ENCODE measurements at regions not wholly inside any gene's neighbourhood (a gene's known extent, or its start where the extent isn't known, plus 50 kb on each side); places are given as distances from the start of the nearest gene placed in this dataset.

DNA sequence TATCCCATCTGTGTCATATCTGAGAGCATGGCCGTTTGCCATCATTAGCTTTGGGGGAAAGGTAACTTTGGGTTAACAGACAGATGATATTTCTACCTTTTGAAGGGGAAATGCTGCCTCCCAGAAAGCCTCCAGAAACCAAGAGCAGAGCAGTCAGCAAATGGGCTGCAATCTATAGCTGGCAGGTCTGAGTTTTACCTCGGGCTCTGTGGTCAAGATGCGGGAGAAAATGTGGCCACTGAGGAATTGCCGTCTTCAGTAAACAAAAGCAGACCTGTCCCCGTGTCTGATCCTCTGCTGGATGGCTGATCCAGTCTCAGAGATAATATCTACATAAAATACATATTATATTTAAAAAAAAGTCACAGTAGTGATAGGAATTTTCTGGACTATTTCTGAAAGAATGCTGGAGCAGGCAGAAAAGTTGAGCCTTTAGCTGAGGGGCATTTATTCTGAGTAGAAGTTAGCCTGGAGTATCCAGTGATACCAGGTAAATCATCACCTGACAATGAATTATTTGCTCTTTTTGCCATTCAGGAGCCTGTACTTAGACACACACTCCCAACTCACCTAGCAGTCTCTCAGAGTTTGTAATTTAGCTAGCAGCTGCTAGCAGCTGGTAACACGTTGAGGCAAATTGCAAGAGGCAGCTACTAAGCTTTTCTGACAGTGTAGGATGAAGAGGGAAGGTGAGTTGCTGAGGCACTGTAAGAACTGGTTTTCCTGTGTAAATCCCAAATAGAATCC is 285.3 kb upstream of the RARB start:
- no peaks in the 10 kb centered on the region for H3K36me3 ChIP-seq
- no peaks in the 10 kb centered on the region for H3K4me1 ChIP-seq
- no peak for DNase-seq
- TF ChIP-seq, protein P1, sequence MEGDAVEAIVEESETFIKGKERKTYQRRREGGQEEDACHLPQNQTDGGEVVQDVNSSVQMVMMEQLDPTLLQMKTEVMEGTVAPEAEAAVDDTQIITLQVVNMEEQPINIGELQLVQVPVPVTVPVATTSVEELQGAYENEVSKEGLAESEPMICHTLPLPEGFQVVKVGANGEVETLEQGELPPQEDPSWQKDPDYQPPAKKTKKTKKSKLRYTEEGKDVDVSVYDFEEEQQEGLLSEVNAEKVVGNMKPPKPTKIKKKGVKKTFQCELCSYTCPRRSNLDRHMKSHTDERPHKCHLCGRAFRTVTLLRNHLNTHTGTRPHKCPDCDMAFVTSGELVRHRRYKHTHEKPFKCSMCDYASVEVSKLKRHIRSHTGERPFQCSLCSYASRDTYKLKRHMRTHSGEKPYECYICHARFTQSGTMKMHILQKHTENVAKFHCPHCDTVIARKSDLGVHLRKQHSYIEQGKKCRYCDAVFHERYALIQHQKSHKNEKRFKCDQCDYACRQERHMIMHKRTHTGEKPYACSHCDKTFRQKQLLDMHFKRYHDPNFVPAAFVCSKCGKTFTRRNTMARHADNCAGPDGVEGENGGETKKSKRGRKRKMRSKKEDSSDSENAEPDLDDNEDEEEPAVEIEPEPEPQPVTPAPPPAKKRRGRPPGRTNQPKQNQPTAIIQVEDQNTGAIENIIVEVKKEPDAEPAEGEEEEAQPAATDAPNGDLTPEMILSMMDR (IDR thresholded peaks at IDR 0.05) = no peak
- no peak for TF ChIP-seq POLR2A (IDR thresholded peaks at IDR 0.05)
- no peaks in the 10 kb centered on the region for H3K9me3 ChIP-seq
- intact Hi-C loops (cut with DNase I) = no loop called here
- no peaks in the 10 kb centered on the region for H3K27me3 ChIP-seq
- H3K4me3 ChIP-seq = no peak overlapping the region
- H3K27ac ChIP-seq = no peak overlapping the region
- 56 to 63% methylated on average over 4 to 6 of the region's 6 CpGs for WGBS, 2 donors

DNA sequence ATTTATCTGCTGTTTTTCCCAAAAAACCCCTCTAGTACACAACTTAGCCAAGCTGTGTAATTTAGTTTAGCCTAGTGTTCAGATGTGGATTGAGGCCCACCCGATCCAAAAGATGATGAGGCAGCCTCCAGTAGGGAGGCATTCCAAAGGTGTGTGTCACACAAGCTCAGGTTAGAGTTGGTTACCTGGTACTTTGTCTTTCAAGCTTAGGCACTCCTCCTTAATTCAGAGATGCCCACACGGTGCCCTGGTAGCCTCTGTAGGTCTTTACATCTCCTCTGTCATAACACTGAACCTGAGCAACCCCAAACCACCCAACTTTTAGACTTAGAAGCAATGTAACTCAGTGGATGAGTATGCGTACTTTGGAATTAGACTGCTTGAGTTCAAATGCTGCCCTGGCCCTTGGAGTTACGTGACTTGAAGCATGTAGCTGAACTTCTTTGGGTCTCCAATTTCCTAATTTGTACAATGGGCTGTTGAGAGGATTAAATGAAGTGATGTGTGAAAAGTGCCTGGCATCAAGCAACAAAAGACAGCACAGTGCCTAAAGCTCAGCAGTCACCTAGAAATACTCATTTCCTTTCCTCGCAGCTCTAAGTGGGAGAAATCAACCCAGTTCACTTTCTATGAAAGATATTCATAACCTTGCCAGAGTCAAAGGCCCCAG is 284.6 kb upstream of the RARB start:
- intact Hi-C loops (cut with DNase I) = no loop called here
- 55 to 63% methylated on average over 4 to 5 of the region's 5 CpGs for WGBS, 2 donors
- H3K4me3 ChIP-seq = no peak overlapping the region
- no peaks in the 10 kb centered on the region for H3K36me3 ChIP-seq
- no peaks in the 10 kb centered on the region for H3K9me3 ChIP-seq
- H3K4me1 ChIP-seq = no peaks in the 10 kb centered on the region
- TF ChIP-seq, protein P1 (IDR thresholded peaks at IDR 0.05) = no peak
- no peak for TF ChIP-seq POLR2A (IDR thresholded peaks at IDR 0.05)
- DNase-seq = no peak
- H3K27ac ChIP-seq = no peak overlapping the region
- no peaks in the 10 kb centered on the region for H3K27me3 ChIP-seq

DNA sequence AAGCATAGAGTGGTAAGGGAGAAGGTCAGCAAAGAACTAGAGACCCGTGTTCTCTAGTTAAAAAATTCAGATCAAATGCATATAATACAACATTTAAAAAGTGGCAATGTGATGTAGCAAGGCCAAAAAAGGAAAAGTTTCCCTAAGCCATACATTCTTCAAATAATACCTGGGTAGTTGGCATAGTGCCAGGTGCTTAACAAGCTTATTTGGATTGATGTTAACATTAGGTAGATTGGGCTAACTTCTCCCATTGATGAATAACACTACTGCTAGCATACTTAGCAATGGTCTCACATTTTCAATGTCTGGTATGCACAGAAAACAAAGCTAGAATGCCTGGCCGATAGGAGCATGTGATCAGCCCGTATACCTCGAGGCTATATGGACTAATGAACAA is 283.6 kb upstream of the RARB start:
- H3K9me3 ChIP-seq = no peaks in the 10 kb centered on the region
- WGBS, 2 donors = 70% methylated on average over 4 of the region's 4 CpGs
- H3K27me3 ChIP-seq = no peaks in the 10 kb centered on the region
- TF ChIP-seq, protein P1 (IDR thresholded peaks at IDR 0.05) = no peak
- TF ChIP-seq POLR2A (IDR thresholded peaks at IDR 0.05) = no peak
- H3K4me3 ChIP-seq = no peak overlapping the region
- H3K4me1 ChIP-seq = no peaks in the 10 kb centered on the region
- intact Hi-C loops (cut with DNase I) = no loop called here
- DNase-seq = no peak
- no peaks in the 10 kb centered on the region for H3K36me3 ChIP-seq
- H3K27ac ChIP-seq = no peak overlapping the region

DNA sequence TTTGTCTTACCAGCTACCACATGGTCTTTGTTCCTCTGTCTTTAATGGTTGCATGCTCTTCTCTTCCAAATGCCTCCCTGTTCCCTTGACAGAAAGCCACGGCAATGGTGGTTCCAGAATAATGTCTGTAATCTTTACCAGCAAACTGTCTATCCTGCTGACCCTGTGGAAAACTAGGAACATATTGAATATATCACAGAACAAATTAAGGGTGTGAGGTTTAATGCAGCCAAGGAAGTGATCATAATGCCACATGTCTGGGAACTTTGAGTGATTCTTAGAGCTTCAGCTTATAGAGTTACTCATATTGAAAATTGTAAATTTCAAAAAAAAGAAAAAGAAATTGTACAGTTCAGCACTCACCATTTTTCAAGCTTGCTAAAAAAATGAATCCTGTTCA is 282.9 kb upstream of the RARB start:
- no peaks in the 10 kb centered on the region for H3K27me3 ChIP-seq
- 87 to 89% methylated on average over 1 of the region's 1 CpG for WGBS, 2 donors
- no peak overlapping the region for H3K4me3 ChIP-seq
- no peaks in the 10 kb centered on the region for H3K9me3 ChIP-seq
- intact Hi-C loops (cut with DNase I) = no loop called here
- H3K27ac ChIP-seq = no peak overlapping the region
- no peak for DNase-seq
- peaks cover 0 to 1% (median 0%) of the 10 kb centered on the region in 3 donors for H3K4me1 ChIP-seq
- TF ChIP-seq POLR2A (IDR thresholded peaks at IDR 0.05) = no peak
- TF ChIP-seq, protein P1 (IDR thresholded peaks at IDR 0.05) = no peak
- H3K36me3 ChIP-seq = no peaks in the 10 kb centered on the region

DNA sequence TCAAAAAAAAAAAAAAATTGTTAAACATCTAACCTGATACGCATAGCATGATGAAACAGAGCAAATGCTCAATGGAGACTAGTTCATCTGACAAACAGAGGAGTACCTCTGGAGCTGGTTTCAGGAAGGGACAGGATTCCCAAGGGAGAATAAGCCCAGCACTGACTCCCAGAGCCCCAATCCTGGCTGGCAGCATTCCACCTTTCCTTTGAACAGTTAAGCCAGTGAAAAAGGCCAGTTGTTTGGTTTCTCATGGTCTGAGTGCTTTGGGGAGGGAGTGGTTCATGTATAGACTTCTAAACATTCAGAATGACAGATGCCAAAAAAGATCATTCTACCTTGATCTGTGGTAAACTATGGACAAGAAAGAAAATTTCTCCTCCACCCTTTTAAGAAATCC is 277.9 kb upstream of the RARB start:
- no peak overlapping the region for H3K4me3 ChIP-seq
- intact Hi-C loops (cut with DNase I) = no loop called here
- H3K9me3 ChIP-seq = no peaks in the 10 kb centered on the region
- no peak overlapping the region for H3K27ac ChIP-seq
- TF ChIP-seq, protein P1 (IDR thresholded peaks at IDR 0.05) = no peak
- TF ChIP-seq POLR2A (IDR thresholded peaks at IDR 0.05) = no peak
- no peaks in the 10 kb centered on the region for H3K36me3 ChIP-seq
- H3K4me1 ChIP-seq = peaks cover 0 to 21% (median 0%) of the 10 kb centered on the region in 3 donors
- H3K27me3 ChIP-seq = no peaks in the 10 kb centered on the region
- 80 to 91% methylated on average over 1 of the region's 1 CpG for WGBS, 2 donors
- DNase-seq = no peak
